Activated CD4-positive, CD25-positive, alpha-beta regulatory T cell treated with anti-CD3 and anti-CD28 coated beads, Interleukin-2, amount 50 U/mL, for 24 hours (primary cell): ENCODE measurements at regions not wholly inside any gene's neighbourhood (a gene's known extent, or its start where the extent isn't known, plus 50 kb on each side); places are given as distances from the start of the nearest gene placed in this dataset.

Experiments
- ATAC-seq, 2 donors: fragments of 150-1000 bp; cut with Tn5 transposase; one replicate each; pipeline ENCODE4 v1.10.0; 2021; ENCODE audit warnings: mild to moderate bottlenecking in 1 of 2, moderate library complexity in 1 of 2

DNA sequence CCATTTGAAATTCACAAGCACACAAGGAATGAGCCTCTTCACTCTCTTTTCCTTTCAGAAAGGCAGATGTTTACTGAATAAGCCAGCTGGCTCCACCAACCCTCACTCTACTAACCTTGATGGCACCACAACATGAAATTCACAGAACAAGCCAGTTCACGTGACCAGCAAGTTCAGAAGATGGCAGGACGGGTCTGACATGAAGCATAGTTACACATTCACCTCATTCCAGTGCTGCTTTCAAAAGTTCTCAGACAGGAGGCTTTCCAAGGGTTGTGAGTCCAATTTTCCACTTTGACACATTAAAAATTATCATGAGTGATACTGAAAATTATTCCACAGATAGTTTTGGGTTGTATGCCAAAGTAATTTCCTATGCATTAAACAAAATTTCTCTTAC lies 74.2 kb upstream of the MBOAT2 start:
- ATAC-seq: no peak

DNA sequence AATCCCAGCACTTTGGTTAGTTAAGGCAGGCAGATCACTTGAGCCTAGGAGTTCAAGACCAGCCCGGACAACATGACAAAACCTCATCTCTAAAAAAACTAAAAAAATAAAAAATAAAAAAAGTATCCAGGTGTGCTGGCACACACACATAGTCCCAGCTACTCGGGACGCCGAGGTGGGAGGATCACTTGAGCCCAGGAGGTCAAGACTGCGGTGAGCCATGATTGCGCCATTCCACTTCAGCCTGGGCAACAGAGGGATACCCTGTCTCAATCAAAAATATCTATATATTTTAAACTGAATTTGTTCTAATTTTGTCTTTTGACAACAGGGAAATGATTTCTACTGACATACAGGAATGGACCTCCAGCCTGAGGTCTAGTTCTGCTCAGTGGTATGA lies 73.3 kb upstream of the MBOAT2 start:
- no peak for ATAC-seq

DNA sequence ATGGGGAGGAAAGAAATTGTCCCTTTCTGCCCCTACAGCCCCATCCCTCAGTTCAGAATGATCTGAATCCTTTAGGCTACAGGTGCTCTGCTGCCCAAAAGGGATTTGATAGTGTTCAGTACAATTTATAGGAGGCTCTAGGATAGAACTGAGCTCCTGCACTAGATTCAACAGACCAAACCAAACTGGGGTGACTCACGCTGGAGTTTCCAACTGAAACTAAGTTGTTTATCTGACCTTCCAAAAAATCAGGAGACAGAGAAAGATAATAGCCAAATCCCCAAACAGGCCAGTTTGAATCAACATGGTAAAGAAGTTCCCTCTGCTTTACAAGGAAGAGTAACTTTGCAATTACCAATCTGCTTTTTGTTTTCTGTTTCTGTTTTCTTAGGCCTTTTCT lies 72.7 kb upstream of the MBOAT2 start:
- no peak for ATAC-seq

DNA sequence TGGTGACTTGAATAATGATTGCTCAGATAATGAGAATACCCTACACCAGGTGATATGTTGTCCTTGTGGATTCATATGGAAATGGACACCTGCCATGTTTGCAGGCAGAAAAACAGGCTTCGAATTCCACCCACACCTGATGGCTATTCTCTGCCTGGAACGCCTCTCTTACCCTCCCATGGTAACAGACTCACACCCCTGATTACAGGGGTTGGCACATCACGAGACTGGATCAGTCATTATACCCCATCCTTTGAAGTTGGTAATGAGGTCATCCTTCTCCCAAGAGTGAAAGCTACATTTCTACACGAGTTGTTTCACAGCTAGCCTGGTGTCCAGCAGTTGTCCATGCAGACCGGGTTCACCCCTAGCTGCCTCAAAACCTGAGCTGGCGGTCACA lies 71.4 kb upstream of the MBOAT2 start:
- no peak for ATAC-seq

DNA sequence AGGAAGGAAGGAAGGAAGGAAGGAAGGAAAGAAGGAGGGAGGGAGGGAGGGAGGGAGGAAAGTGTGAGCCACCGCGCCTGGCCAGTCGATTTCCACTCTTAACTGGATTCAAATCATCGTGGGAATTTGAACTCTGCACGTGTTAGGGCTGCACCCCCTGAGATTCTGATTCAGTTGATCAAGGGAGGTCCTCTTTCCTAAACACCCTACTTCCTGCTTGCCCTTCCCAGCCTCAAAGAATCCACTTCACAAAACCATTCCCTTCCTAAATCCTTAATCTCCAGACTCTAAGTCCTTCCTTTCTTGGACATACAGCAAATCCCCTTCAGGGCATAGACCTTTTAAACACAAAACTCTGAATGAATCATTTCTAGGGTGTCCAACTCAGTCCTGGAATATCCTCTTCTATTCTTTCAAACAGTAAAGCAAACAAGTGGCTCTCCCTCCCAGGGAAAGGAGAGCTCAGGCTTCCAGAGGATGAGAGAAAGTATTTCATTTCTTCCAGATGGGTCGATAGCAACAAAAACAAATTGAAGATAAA lies 68.2 kb upstream of the MBOAT2 start:
- ATAC-seq: no peak

DNA sequence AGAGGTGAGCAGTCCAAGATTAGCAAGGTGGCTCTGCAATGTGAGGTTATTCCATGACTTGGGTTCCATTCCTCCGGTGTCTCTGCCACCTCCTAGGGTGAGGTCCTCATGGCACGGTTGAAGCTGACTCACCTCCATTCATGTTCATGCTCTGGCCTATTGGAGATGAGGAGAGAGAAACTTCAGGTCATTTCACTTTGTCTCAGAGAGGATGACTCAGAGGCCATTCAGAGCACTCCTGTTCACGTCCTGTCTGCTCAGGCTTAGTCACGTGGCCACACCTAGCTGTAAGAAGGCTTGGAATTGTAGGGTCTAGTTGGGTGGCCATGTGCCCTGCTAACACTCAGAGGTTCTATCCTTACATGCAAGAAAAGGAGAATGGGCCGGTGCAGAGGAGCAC lies 67.5 kb upstream of the MBOAT2 start:
- peak; percentile 64 for ATAC-seq

DNA sequence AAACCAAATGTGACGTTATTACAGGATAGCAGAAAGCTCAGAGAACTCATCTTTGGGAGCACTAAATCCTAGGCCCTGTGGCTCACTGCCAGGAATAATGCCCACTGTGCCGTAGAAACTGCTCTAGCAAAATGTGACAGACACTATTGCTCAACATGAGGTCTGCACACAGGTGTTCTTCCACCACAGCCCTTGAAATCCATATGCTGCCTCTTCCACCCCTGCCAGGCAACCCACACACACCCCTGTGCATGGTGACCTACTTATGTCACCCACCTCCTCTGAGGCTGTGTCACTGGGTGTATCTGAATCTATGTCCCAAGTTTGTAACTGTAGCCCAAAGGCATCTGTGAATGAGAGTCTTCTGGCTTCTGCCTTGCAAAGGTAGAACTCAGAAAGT lies 66.1 kb upstream of the MBOAT2 start:
- no peak for ATAC-seq

DNA sequence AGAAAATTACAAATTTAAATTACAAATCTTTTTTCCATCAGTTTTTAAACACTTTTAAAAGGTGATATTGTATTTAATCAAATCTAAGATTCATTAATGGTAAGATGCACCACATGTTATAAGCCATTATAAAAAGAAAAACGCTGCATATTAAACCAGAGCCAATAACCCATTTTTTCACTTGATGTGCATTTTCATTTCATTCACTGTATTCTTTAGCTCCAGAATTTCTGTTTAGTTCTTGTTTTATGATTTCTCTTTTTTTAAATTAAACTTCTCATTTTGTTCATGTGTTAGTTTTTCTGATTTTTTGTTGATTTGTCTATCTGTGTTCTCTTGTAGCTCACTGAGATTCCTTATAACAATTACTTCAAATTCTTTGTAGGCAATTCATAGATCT lies 62.4 kb upstream of the MBOAT2 start:
- no peak for ATAC-seq

DNA sequence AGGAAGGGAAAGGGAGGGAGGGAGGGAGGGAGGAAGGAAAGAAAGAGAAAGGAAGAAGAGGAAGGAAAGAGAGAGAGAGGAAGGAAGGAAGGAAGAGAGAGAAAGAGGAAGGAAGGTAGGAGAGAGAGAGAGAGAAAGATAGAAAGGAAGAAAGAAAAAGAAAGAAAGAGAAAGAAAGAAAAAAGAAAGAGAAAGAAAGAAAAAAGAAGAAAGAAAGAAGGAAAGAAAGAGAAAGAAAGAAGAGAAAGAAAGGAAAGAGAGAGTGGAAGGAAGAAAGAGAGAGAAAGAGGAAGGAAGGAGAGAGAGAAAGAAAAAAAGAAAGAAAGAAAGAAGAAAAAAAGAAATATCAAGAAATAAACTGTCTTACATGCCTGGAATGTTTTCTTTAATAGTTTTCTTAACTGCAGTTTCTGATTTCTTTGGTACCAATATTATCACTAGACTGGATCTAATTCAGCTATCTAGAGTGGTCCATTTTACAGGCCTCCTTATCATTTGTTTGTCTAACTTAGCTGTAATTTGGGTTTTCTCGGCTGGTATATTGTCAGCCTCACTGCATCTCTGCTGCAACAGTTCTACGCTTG lies 59.6 kb upstream of the MBOAT2 start:
- ATAC-seq: no peak

DNA sequence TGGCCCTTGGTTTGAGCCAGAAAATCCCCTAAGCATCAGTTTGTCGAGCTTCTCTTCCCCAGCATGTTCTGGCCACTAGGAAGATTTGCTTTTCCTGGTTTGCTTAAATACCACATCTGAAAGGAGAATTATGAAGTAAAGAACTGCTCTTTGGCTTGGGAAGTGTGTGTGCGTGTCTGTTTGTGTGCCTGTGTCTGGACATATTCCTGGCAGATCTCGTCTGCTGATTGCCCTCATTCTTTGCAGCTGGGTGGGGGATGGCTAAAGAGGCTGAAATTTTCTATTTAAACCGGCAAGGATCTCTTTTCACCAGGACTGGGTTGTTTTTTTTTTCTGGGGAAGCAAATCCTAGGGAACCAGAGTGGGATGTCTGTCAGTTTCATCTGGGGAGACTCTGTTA lies 57.3 kb upstream of the MBOAT2 start:
- no peak for ATAC-seq

DNA sequence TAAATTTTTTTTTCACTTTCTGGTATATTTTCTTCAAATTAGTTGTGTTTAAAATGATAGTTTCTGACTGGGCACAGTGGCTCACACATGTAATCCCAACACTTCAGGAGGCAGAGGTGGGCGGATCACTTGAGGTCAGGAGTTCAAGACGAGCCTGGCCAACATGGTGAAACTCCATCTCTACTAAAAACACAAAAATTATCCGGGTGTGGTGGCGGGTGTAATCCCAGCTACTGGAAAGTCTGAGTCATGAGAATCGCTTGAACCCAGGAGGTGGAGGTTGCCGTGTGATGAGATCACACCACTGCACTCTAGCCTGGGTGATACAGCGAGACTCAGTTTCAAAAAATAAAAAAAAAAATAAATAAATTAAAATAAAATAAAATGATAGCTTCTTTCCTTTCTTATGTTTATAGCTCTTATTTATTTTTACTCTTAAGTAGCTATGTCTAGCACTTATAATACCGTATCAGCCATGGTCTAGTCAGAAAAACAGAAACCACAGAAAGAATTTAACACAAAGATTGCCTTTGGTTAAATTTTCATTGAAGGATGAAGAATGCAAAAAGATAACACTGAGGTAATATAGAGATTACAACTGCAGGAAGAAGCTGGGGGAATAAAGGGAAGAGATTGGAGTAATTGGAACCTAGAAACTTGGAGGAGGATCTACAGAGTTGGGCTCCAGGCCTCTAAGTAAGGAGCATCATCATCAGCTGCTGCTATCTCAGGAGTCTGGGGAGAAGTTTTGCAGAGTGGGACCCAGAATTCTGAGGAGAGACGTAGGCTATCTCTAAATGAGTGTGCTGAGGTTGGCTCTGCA lies 54.7 kb upstream of the MBOAT2 start:
- ATAC-seq: no peak

DNA sequence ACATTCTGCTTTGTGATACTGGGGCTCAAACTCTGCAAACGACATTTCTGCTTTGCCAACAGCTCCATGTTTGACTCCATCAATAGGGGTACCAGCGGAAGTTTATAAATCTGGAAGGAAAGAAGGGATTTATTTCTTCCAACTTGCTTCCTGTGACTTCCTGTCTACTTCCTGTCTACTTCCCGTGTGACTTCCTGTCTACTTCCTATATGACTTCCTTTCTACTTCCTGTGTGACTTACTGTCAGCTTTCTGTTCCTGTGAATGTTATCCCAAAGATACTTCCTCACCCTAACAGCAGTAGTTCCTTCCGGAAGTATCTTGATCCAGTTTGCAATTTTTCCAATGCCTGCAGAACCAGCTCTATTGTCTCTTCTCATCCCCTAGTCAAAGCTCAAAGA lies 52.0 kb upstream of the MBOAT2 start:
- ATAC-seq: no peak

DNA sequence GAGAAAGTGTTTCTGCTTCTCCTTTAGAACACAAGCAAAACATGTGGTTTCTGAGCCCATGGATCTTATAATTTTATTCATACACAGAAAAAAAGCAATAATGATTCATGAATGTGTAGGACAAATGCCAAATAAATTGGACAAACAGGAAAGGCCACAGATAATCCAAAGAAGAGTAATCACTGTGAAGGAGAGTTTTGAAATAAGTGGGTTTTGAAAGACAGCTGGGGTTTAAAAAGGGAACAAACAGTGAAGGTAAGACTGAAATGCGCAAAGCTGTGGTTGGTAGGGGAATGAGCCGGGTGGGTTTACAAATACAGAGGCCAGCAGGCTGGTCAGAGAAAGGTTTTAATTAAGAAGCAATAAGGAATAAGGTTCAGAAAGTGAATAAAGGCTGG lies 50.0 kb upstream of the MBOAT2 start:
- ATAC-seq: no peak
